Endothelial cell of umbilical vein (primary cell): ENCODE measurements at regions not wholly inside any gene's neighbourhood (a gene's known extent, or its start where the extent isn't known, plus 50 kb on each side); places are given as distances from the start of the nearest gene placed in this dataset.

ENCODE experiments used
- EZH2 ChIP-seq: IDR thresholded peaks from 2 replicates; pipeline ENCODE4 v1.6.1; 2012; ENCODE audit warnings: borderline replicate concordance, low read depth, mild to moderate bottlenecking, moderate library complexity, low read length, inconsistent platforms; ENCODE audit not compliant: severe bottlenecking
- GATA2 ChIP-seq: IDR thresholded peaks from 2 replicates; pipeline ENCODE4 v1.7.0; 2011; ENCODE audit warnings: low read depth, mild to moderate bottlenecking, moderate library complexity, mixed read lengths, low read length; ENCODE audit not compliant: insufficient read length, insufficient read depth
- JUN ChIP-seq: IDR thresholded peaks from 2 replicates; pipeline ENCODE4 v1.6.1; 2011; ENCODE audit warnings: borderline replicate concordance, low read depth; ENCODE audit not compliant: insufficient read length, insufficient read depth
- MAX ChIP-seq: IDR thresholded peaks from 2 replicates; pipeline ENCODE4 v1.6.1; 2011; ENCODE audit not compliant: insufficient read depth, insufficient read length
- MYC ChIP-seq: IDR thresholded peaks from one replicate; pipeline ENCODE4 v1.6.1; 2011; ENCODE audit warnings: mild to moderate bottlenecking, low read depth, low read length
- POLR2A ChIP-seq: IDR thresholded peaks from 2 replicates; pipeline ENCODE4 v1.6.1; 2012; ENCODE audit warnings: low read depth, mild to moderate bottlenecking, control low read depth, low read length
- POLR2AphosphoS5 ChIP-seq: IDR thresholded peaks from 2 replicates; pipeline ENCODE4 v1.6.1; 2012; ENCODE audit warnings: low read depth, mild to moderate bottlenecking, control low read depth, low read length, moderate library complexity; ENCODE audit not compliant: insufficient read depth
- TF ChIP-seq, protein P1 (sequence below), 2 donors: IDR thresholded peaks; 1 replicate in 1 of 2; 2 replicates in 1 of 2; pipeline ENCODE4 v1.5.1; 2011; ENCODE audit warnings: low read length in 2 of 2, mild to moderate bottlenecking in 2 of 2, moderate library complexity in 2 of 2, control low read depth in 1 of 2, inconsistent platforms in 1 of 2, low read depth in 1 of 2; ENCODE audit not compliant: insufficient read depth in 1 of 2; ENCODE audit errors: extremely low read depth in 1 of 2

DNA sequence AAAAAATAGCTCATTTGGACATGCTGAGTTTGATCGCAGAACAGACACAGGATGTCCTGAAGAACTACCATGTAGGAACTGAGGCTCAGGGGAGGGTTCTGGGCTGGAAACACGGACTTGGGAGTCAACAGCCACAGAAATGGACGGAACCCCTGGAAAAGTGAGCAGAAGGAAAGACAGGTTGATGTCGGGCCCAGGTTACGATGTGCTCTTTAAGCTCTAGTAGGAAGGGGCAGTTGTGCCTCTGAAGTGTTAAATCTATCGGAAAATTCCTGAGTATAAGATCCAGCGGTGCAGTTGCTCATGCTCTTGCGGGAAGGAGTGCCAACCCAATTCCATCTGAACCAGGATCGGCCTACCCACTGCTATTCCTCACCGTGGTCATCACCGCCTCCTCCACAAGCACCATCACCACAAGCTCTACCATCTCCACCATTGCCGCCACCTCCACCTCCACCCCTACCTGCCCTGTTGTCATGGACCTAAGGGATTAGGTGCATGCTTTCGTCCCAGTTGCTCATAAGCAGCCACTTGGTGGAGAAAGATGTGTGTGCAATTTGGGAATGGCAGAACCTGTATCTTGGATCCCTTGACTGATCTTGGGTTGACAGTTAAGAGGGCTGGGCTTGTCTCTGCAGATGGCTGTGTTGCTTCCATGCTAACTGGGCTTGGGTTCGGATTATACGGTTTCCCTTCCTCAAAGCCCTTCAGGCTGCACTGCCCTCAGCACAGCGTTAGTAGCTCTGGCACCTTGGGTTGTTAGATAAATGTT is 108.5 kb downstream of the ASB7 start:
- TF ChIP-seq MYC (no peak), POLR2AphosphoS5 (no peak), POLR2A (no peak), EZH2 (no peak), GATA2 (no peak), JUN (no peak), MAX (no peak)
- TF ChIP-seq, protein P1, sequence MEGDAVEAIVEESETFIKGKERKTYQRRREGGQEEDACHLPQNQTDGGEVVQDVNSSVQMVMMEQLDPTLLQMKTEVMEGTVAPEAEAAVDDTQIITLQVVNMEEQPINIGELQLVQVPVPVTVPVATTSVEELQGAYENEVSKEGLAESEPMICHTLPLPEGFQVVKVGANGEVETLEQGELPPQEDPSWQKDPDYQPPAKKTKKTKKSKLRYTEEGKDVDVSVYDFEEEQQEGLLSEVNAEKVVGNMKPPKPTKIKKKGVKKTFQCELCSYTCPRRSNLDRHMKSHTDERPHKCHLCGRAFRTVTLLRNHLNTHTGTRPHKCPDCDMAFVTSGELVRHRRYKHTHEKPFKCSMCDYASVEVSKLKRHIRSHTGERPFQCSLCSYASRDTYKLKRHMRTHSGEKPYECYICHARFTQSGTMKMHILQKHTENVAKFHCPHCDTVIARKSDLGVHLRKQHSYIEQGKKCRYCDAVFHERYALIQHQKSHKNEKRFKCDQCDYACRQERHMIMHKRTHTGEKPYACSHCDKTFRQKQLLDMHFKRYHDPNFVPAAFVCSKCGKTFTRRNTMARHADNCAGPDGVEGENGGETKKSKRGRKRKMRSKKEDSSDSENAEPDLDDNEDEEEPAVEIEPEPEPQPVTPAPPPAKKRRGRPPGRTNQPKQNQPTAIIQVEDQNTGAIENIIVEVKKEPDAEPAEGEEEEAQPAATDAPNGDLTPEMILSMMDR (IDR thresholded peaks at IDR 0.05; ENCODE audit: extremely low read depth in 1 of 2, insufficient read depth in 1 of 2, low read depth in 1 of 2, low read length in 2 of 2) = no peak
